Endodermal cell (in vitro differentiated cells): ENCODE measurements at regions not wholly inside any gene's neighbourhood (a gene's known extent, or its start where the extent isn't known, plus 50 kb on each side); places are given as distances from the start of the nearest gene placed in this dataset.

Source experiments
- DNase-seq: peaks from one replicate; pipeline ENCODE4 v3.0.0-alpha.2; 2017
- H3K27ac ChIP-seq: 2 replicates; pipeline ENCODE4 v1.5.1; 2013; ENCODE audit warnings: mild to moderate bottlenecking, low read depth, low read length, moderate library complexity
- H3K27me3 ChIP-seq: 2 replicates; pipeline ENCODE4 v1.6.1; 2013; ENCODE audit warnings: mild to moderate bottlenecking, low read length, moderate library complexity; ENCODE audit not compliant: insufficient read depth, control insufficient read depth, poor library complexity, severe bottlenecking
- H3K36me3 ChIP-seq: 2 replicates; pipeline ENCODE4 v1.7.0; 2013; ENCODE audit warnings: mild to moderate bottlenecking, low read length, moderate library complexity; ENCODE audit not compliant: control insufficient read depth, insufficient read depth
- H3K4me1 ChIP-seq: one replicate; pipeline ENCODE4 v1.7.0; 2013; ENCODE audit warnings: low read length; ENCODE audit not compliant: control insufficient read depth, insufficient read depth
- H3K4me3 ChIP-seq: 2 replicates; pipeline ENCODE4 v1.5.1; 2013; ENCODE audit warnings: mild to moderate bottlenecking, low read length, moderate library complexity
- H3K9ac ChIP-seq: 2 replicates; pipeline ENCODE4 v1.6.1; 2013; ENCODE audit warnings: mild to moderate bottlenecking, low read length, moderate library complexity; ENCODE audit not compliant: poor library complexity, severe bottlenecking; ENCODE audit errors: extremely low read depth
- H3K9me3 ChIP-seq: 2 replicates; pipeline ENCODE4 v1.6.1; 2013; ENCODE audit warnings: mild to moderate bottlenecking, low read length, moderate library complexity; ENCODE audit not compliant: control insufficient read depth
- H3K27ac Mint-ChIP-seq: 2 replicates; pipeline ENCODE4 v1.8.0; 2020; ENCODE audit warnings: mixed read lengths
- H3K27me3 Mint-ChIP-seq: 2 replicates; pipeline ENCODE4 v1.8.0; 2021; ENCODE audit warnings: mild to moderate bottlenecking, mixed read lengths; ENCODE audit not compliant: insufficient read depth
- H3K36me3 Mint-ChIP-seq: 2 replicates; pipeline ENCODE4 v1.8.0; 2020; ENCODE audit warnings: low read depth, mixed read lengths
- H3K4me1 Mint-ChIP-seq: 2 replicates; pipeline ENCODE4 v1.8.0; 2020; ENCODE audit warnings: mixed read lengths
- H3K4me3 Mint-ChIP-seq: 2 replicates; pipeline ENCODE4 v1.8.0; 2020; ENCODE audit warnings: mild to moderate bottlenecking, moderate library complexity, mixed read lengths
- H3K9me3 Mint-ChIP-seq: 2 replicates; pipeline ENCODE4 v1.8.0; 2020; ENCODE audit warnings: mild to moderate bottlenecking, mixed read lengths
- WGBS, 2 experiments: methylation state at CpG; one replicate each; pipeline versions ENCODE4 v1.1.5 to v1.1.7; 2013; ENCODE audit warnings: missing lambda C conversion rate in 2 of 2, mixed read lengths in 1 of 2; ENCODE audit not compliant: insufficient coverage in 1 of 2, insufficient read length in 1 of 2; 5-methylcytosine and 5-hydroxymethylcytosine counted together
- TF ChIP-seq, protein P1 (sequence below): fragments of 200-600 bp; sonication (generic); conservative IDR thresholded peaks from 2 replicates; pipeline ENCODE4 v1.5.0; 2021; ENCODE audit warnings: antibody characterized with exemption, mild to moderate bottlenecking

DNA sequence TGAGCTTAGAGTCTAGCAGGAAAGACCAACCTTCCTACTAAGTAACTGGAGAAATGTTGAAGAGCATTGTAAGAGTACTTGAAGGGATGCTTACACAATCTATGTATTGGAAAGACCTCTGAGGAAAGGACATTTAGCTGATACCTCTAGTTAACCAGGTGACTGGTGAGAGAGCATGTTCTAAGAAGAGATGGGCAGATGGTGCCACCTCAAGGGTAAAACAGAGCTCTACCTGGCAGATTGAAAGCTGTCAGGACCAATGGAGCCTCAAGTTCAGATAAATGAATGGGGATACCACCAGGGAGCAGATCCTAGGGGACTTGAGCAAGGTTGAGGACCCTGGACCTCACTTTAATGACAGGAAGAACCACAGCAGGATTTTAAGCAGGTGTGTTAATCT lies 196.4 kb downstream of the QDPR start:
- Mint-ChIP-seq H3K9me3 (no peaks in the 10 kb centered on the region), H3K27ac (no peak overlapping the region), H3K36me3 (no peaks in the 10 kb centered on the region), H3K4me3 (no peak overlapping the region), H3K4me1 (no peaks in the 10 kb centered on the region), H3K27me3 (no peaks in the 10 kb centered on the region)
- H3K36me3 ChIP-seq = no peaks in the 10 kb centered on the region
- TF ChIP-seq, protein P1, sequence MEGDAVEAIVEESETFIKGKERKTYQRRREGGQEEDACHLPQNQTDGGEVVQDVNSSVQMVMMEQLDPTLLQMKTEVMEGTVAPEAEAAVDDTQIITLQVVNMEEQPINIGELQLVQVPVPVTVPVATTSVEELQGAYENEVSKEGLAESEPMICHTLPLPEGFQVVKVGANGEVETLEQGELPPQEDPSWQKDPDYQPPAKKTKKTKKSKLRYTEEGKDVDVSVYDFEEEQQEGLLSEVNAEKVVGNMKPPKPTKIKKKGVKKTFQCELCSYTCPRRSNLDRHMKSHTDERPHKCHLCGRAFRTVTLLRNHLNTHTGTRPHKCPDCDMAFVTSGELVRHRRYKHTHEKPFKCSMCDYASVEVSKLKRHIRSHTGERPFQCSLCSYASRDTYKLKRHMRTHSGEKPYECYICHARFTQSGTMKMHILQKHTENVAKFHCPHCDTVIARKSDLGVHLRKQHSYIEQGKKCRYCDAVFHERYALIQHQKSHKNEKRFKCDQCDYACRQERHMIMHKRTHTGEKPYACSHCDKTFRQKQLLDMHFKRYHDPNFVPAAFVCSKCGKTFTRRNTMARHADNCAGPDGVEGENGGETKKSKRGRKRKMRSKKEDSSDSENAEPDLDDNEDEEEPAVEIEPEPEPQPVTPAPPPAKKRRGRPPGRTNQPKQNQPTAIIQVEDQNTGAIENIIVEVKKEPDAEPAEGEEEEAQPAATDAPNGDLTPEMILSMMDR = peak; percentile 55
- H3K4me1 ChIP-seq = no peaks in the 10 kb centered on the region
- no peaks in the 10 kb centered on the region for H3K9me3 ChIP-seq
- no peak overlapping the region for H3K4me3 ChIP-seq
- H3K9ac ChIP-seq = no peak overlapping the region
- no peaks in the 10 kb centered on the region for H3K27me3 ChIP-seq
- no peak overlapping the region for H3K27ac ChIP-seq
- DNase-seq = no peak

DNA sequence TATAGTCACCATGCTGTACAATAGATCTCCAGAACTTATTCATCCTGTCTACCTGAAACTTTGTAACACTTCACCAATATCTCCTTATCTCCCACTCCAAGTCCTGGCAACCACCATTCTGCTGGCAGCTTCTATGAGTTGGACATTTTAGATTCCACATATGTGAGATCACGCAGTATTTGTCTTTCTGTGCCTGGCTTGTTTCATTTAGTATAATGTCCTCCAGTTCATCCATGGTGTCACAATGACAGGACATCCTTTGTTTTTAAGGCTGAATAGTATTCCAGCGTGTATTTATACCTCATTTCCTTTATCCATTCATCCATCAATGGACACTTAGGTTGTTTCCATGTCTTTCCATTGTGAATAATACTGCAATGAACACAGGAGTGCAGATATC lies 198.7 kb downstream of the QDPR start:
- Mint-ChIP-seq H3K27ac (no peak overlapping the region), H3K27me3 (no peaks in the 10 kb centered on the region), H3K9me3 (no peaks in the 10 kb centered on the region), H3K36me3 (no peaks in the 10 kb centered on the region), H3K4me1 (no peaks in the 10 kb centered on the region), H3K4me3 (no peak overlapping the region)
- WGBS, 2 experiments = 92 to 100% methylated on average over 2 of the region's 2 CpGs
- Histone ChIP-seq H3K4me1 (no peaks in the 10 kb centered on the region), H3K27me3 (no peaks in the 10 kb centered on the region), H3K27ac (no peak overlapping the region), H3K9me3 (no peaks in the 10 kb centered on the region), H3K36me3 (no peaks in the 10 kb centered on the region), H3K9ac (no peak overlapping the region), H3K4me3 (no peak overlapping the region)
- TF ChIP-seq, protein P1 = no peak
- no peak for DNase-seq

DNA sequence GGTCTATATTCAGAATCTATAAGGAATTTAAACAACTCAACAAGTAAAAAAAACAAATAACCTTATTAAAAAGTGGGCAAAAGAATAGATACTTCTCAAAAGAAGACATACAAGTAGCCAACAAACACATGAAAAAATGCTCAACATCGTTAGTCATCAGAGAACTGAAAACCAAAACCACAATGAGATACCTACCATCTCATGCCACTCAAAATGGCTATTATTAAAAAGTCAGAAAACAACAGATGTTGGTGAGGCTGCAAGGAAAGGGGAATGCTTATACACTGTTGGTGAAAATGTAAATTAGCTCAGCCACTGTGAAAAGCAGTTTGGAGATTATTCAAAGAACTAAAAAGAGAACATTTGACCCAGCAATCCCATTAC lies 201.6 kb downstream of the QDPR start:
- Histone ChIP-seq H3K4me1 (no peaks in the 10 kb centered on the region), H3K27me3 (no peaks in the 10 kb centered on the region), H3K36me3 (no peaks in the 10 kb centered on the region), H3K27ac (no peak overlapping the region), H3K4me3 (no peak overlapping the region), H3K9me3 (peaks cover 7% of the 10 kb centered on the region), H3K9ac (no peak overlapping the region)
- no peaks in the 10 kb centered on the region for H3K27me3 Mint-ChIP-seq
- H3K4me1 Mint-ChIP-seq = no peaks in the 10 kb centered on the region
- H3K36me3 Mint-ChIP-seq = no peaks in the 10 kb centered on the region
- 100% methylated on average over 1 of the region's 1 CpG; no CpG with 5 or more reads in 1 of the 2 experiments for WGBS, 2 experiments
- H3K27ac Mint-ChIP-seq = no peak overlapping the region
- H3K4me3 Mint-ChIP-seq = no peak overlapping the region
- TF ChIP-seq, protein P1 = no peak
- DNase-seq = no peak
- peaks cover 8% of the 10 kb centered on the region for H3K9me3 Mint-ChIP-seq
